ENCODE measurements at regions not wholly inside any gene's neighbourhood (a gene's known extent, or its start where the extent isn't known, plus 50 kb on each side); places are given as distances from the start of the nearest gene placed in this dataset.

GRCh38 chr22:49095366-49095765 lies 732.3 kb downstream of the BRD1 start (continued):
- TF ChIP-seq ZNF260 (CRISPR knock-in tag; IDR thresholded peaks at IDR 0.05; ENCODE audit: borderline replicate concordance, low read depth) (no peak), MZF1 (CRISPR knock-in tag; IDR thresholded peaks at IDR 0.05; ENCODE audit: borderline replicate concordance) (no peak)

GRCh38 chr22:49094858-49095257 lies 732.8 kb downstream of the BRD1 start:
- H3K27ac ChIP-seq (ENCODE audit: extremely low read length, insufficient read depth, low read length), result no peak overlapping the region
- DNase-seq (ENCODE audit: low spot score), result no peak
- H3K9ac ChIP-seq (ENCODE audit: insufficient read depth, low read depth, low read length), result no peak overlapping the region
- CTCF ChIA-PET (ENCODE audit: low intra/inter-chr PET ratio, low total read pairs), result no interaction called here
- H3K4me1 ChIP-seq (ENCODE audit: insufficient read depth, low read length), result no peaks in the 10 kb centered on the region
- POLR2A ChIA-PET, result no interaction called here
- in situ Hi-C loops (cut with HindIII; ENCODE audit: extremely low pct_ligation_motif_present, low pct_unique_long_range_greater_than_20kb) (no loop called here), intact Hi-C loops (cut with micrococcal nuclease; ENCODE audit: unreplicated experiment) (no loop called here)
- H3K4me3 ChIP-seq (replicated peaks in 1 of 3; ENCODE audit: insufficient read depth in 1 of 3, low read depth in 2 of 3, low read length in 3 of 3), result no peak overlapping the region
- no peak for FAIRE-seq
- no peaks in the 10 kb centered on the region for H3K9me3 ChIP-seq (ENCODE audit: low read length)
- TF ChIP-seq ZNF543 (CRISPR knock-in tag; IDR thresholded peaks at IDR 0.05) (no peak), NR2C2 (CRISPR knock-in tag; IDR thresholded peaks at IDR 0.05; ENCODE audit: borderline replicate concordance) (no peak), DNMT3B (CRISPR knock-in tag; conservative IDR thresholded peaks at IDR 0.05) (no peak), ETV5 (CRISPR knock-in tag; IDR thresholded peaks at IDR 0.05; ENCODE audit: borderline replicate concordance) (no peak), ZNF639 (CRISPR knock-in tag; conservative IDR thresholded peaks at IDR 0.05) (no peak), PHF21A (CRISPR knock-in tag; IDR thresholded peaks at IDR 0.05) (no peak)
- BruUV-seq (replicated peaks), result no TSS peak
- H4K20me1 ChIP-seq (ENCODE audit: insufficient read depth, low read length), result no peaks in the 10 kb centered on the region
- no peak for ATAC-seq
- H3K36me3 ChIP-seq (replicated peaks in 1 of 2; ENCODE audit: control insufficient read depth in 1 of 2, insufficient read depth in 2 of 2, low read length in 2 of 2), result no peaks in the 10 kb centered on the region
- WGBS (ENCODE audit: low lambda C conversion rate), result 2% methylated on average over 4 of the region's 18 CpGs
- no peak overlapping the region for H2AFZ ChIP-seq (ENCODE audit: low read length)
- peaks cover 5 to 52% of the 10 kb centered on the region in 2 experiments; a peak in 4 of 5 replicates for H3K27me3 ChIP-seq (ENCODE audit: control insufficient read depth in 1 of 2, insufficient read depth in 2 of 2, low read length in 2 of 2)
- H3K4me2 ChIP-seq (ENCODE audit: low read depth, low read length), result no peak overlapping the region
- no peaks in the 10 kb centered on the region for H3K79me2 ChIP-seq (ENCODE audit: insufficient read depth, low read length)

Measured in HepG2 (cell line).